ENCODE measurements at regions not wholly inside any gene's neighbourhood (a gene's known extent, or its start where the extent isn't known, plus 50 kb on each side); places are given as distances from the start of the nearest gene placed in this dataset.

- Histone ChIP-seq H3K4me3 (ENCODE audit: low read length) (no peak overlapping the region), H3K36me3 (ENCODE audit: control insufficient read depth, insufficient read depth, low read length) (no peaks in the 10 kb centered on the region), H3K9ac (ENCODE audit: extremely low read depth, low read length, poor library complexity, severe bottlenecking) (no peak overlapping the region), H3K27me3 (ENCODE audit: control insufficient read depth, insufficient read depth, low read length, poor library complexity, severe bottlenecking) (no peaks in the 10 kb centered on the region), H3K4me1 (ENCODE audit: control insufficient read depth, insufficient read depth, low read length) (peaks cover 6% of the 10 kb centered on the region), H3K9me3 (ENCODE audit: control insufficient read depth, low read length) (no peaks in the 10 kb centered on the region), H3K27ac (ENCODE audit: low read depth, low read length) (no peak overlapping the region)
- Mint-ChIP-seq H3K36me3 (ENCODE audit: low read depth) (no peaks in the 10 kb centered on the region), H3K4me1 (peaks cover 26% of the 10 kb centered on the region), H3K27me3 (ENCODE audit: insufficient read depth) (no peaks in the 10 kb centered on the region), H3K27ac (no peak overlapping the region), H3K9me3 (peaks cover 2% of the 10 kb centered on the region), H3K4me3 (no peak overlapping the region)
- DNase-seq, result no peak
- TF ChIP-seq, protein P1, sequence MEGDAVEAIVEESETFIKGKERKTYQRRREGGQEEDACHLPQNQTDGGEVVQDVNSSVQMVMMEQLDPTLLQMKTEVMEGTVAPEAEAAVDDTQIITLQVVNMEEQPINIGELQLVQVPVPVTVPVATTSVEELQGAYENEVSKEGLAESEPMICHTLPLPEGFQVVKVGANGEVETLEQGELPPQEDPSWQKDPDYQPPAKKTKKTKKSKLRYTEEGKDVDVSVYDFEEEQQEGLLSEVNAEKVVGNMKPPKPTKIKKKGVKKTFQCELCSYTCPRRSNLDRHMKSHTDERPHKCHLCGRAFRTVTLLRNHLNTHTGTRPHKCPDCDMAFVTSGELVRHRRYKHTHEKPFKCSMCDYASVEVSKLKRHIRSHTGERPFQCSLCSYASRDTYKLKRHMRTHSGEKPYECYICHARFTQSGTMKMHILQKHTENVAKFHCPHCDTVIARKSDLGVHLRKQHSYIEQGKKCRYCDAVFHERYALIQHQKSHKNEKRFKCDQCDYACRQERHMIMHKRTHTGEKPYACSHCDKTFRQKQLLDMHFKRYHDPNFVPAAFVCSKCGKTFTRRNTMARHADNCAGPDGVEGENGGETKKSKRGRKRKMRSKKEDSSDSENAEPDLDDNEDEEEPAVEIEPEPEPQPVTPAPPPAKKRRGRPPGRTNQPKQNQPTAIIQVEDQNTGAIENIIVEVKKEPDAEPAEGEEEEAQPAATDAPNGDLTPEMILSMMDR (conservative IDR thresholded peaks at IDR 0.05), result no peak
- 75 to 85% methylated on average over 2 of the region's 2 CpGs for WGBS, 2 experiments (ENCODE audit: insufficient coverage in 1 of 2, insufficient read length in 1 of 2)
Measured at GRCh38 chr9:105044518-105044917, 116.6 kb upstream of the ABCA1 start.

GRCh38 chr9:105046907-105047741 is 119.2 kb upstream of the ABCA1 start:
- WGBS, 2 experiments (ENCODE audit: insufficient coverage in 1 of 2, insufficient read length in 1 of 2), result 100% methylated on average over 2 of the region's 2 CpGs; no CpG with 5 or more reads in 1 of the 2 experiments
- no peaks in the 10 kb centered on the region for H3K27me3 Mint-ChIP-seq (ENCODE audit: insufficient read depth)
- TF ChIP-seq, protein P1 (conservative IDR thresholded peaks at IDR 0.05), result peak; percentile 54
- H3K4me1 Mint-ChIP-seq, result peaks cover 26% of the 10 kb centered on the region
- Histone ChIP-seq H3K36me3 (ENCODE audit: control insufficient read depth, insufficient read depth, low read length) (no peaks in the 10 kb centered on the region), H3K9me3 (ENCODE audit: control insufficient read depth, low read length) (no peaks in the 10 kb centered on the region), H3K4me3 (ENCODE audit: low read length) (no peak overlapping the region), H3K27me3 (ENCODE audit: control insufficient read depth, insufficient read depth, low read length, poor library complexity, severe bottlenecking) (no peaks in the 10 kb centered on the region), H3K4me1 (ENCODE audit: control insufficient read depth, insufficient read depth, low read length) (peaks cover 6% of the 10 kb centered on the region), H3K27ac (ENCODE audit: low read depth, low read length) (no peak overlapping the region), H3K9ac (ENCODE audit: extremely low read depth, low read length, poor library complexity, severe bottlenecking) (no peak overlapping the region)
- H3K27ac Mint-ChIP-seq, result no peak overlapping the region
- no peaks in the 10 kb centered on the region for H3K9me3 Mint-ChIP-seq
- H3K4me3 Mint-ChIP-seq, result no peak overlapping the region
- DNase-seq, result no peak
- no peaks in the 10 kb centered on the region for H3K36me3 Mint-ChIP-seq (ENCODE audit: low read depth)

DNA sequence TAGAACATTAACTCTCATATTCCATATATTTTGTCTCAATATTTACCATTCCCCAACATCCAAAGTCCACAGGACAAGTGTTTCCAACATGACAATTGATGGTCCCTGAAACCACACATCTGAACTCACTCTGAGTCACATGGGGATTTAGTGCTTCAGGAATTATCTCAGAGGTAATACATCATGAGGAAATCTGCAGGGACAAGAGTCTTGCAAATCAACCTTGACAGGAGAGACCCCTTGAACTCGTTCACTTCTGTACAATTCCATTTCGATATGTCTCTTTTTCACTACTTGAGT is 119.7 kb upstream of the ABCA1 start:
- no peaks in the 10 kb centered on the region for H3K27me3 Mint-ChIP-seq (ENCODE audit: insufficient read depth)
- TF ChIP-seq, protein P1 (conservative IDR thresholded peaks at IDR 0.05), result no peak
- WGBS, 2 experiments (ENCODE audit: insufficient coverage in 1 of 2, insufficient read length in 1 of 2), result 93 to 98% methylated on average over 2 of the region's 2 CpGs
- peaks cover 26% of the 10 kb centered on the region for H3K4me1 Mint-ChIP-seq
- Histone ChIP-seq H3K27me3 (ENCODE audit: control insufficient read depth, insufficient read depth, low read length, poor library complexity, severe bottlenecking) (no peaks in the 10 kb centered on the region), H3K27ac (ENCODE audit: low read depth, low read length) (no peak overlapping the region), H3K9me3 (ENCODE audit: control insufficient read depth, low read length) (no peaks in the 10 kb centered on the region), H3K36me3 (ENCODE audit: control insufficient read depth, insufficient read depth, low read length) (no peaks in the 10 kb centered on the region), H3K4me1 (ENCODE audit: control insufficient read depth, insufficient read depth, low read length) (peaks cover 6% of the 10 kb centered on the region), H3K9ac (ENCODE audit: extremely low read depth, low read length, poor library complexity, severe bottlenecking) (no peak overlapping the region), H3K4me3 (ENCODE audit: low read length) (no peak overlapping the region)
- no peaks in the 10 kb centered on the region for H3K36me3 Mint-ChIP-seq (ENCODE audit: low read depth)
- no peak for DNase-seq
- H3K9me3 Mint-ChIP-seq, result no peaks in the 10 kb centered on the region
- no peak overlapping the region for H3K4me3 Mint-ChIP-seq
- no peak overlapping the region for H3K27ac Mint-ChIP-seq

Measured in endodermal cell (in vitro differentiated cells).